CD4-positive, alpha-beta T cell (primary cell): ENCODE measurements at regions not wholly inside any gene's neighbourhood (a gene's known extent, or its start where the extent isn't known, plus 50 kb on each side); places are given as distances from the start of the nearest gene placed in this dataset.

ENCODE experiments used
- ATAC-seq: fragments of 200-7000 bp; cut with Tn5 transposase; one replicate; pipeline ENCODE4 v1.10.0; 2022; ENCODE audit warnings: mild to moderate bottlenecking; ENCODE audit not compliant: poor library complexity
- CTCF ChIA-PET: fragments of 350-600 bp; sonication (Branson Sonifier 250); formaldehyde crosslinking; loops from one replicate; lab custom pipeline; 2021; ENCODE audit warnings: antibody characterized with exemption, inconsistent platforms; lab: Charles Lee
- POLR2A ChIA-PET: fragments of 350-600 bp; sonication (Branson Sonifier 250); formaldehyde crosslinking; loops from one replicate; lab custom pipeline; 2021; ENCODE audit warnings: antibody characterized with exemption, inconsistent platforms; lab: Charles Lee
- DNase-seq, 14 experiments: peaks; one replicate each; pipeline ENCODE4 v3.0.0-alpha.2; 2013 to 2020; ENCODE audit warnings: mixed read lengths in 2 of 14
- H3K27ac ChIP-seq, 2 donors: one replicate each; pipeline versions ENCODE4 v1.5.1 to v1.7.0; 2013; ENCODE audit warnings: low read length in 2 of 2, low read depth in 1 of 2, mild to moderate bottlenecking in 1 of 2
- H3K27me3 ChIP-seq, 2 experiments: 1 replicate in 1 of 2; 2 replicates in 1 of 2; pipeline versions ENCODE4 v1.6.1 to v1.7.0; 2013; ENCODE audit warnings: low read length in 2 of 2, control low read depth in 1 of 2, mild to moderate bottlenecking in 1 of 2, moderate library complexity in 1 of 2; ENCODE audit not compliant: insufficient read depth in 2 of 2, control insufficient read depth in 1 of 2
- H3K36me3 ChIP-seq: one replicate; pipeline ENCODE4 v1.6.1; 2013; ENCODE audit warnings: low read length, control low read depth; ENCODE audit not compliant: insufficient read depth
- H3K4me1 ChIP-seq: one replicate; pipeline ENCODE4 v1.6.1; 2013; ENCODE audit warnings: low read length, control low read depth; ENCODE audit not compliant: insufficient read depth
- H3K4me3 ChIP-seq: one replicate; pipeline ENCODE4 v1.5.1; 2013; ENCODE audit warnings: mild to moderate bottlenecking, low read length, moderate library complexity
- H3K9me3 ChIP-seq, 2 experiments: 1 replicate in 1 of 2; 2 replicates in 1 of 2; pipeline versions ENCODE4 v1.6.1 to v1.7.0; 2013; ENCODE audit warnings: low read length in 2 of 2, mild to moderate bottlenecking in 2 of 2, control low read depth in 1 of 2, moderate library complexity in 1 of 2; ENCODE audit not compliant: control insufficient read depth in 1 of 2, insufficient read depth in 1 of 2
- H3K27ac Mint-ChIP-seq: one replicate; pipeline ENCODE4 v1.8.0; 2020; ENCODE audit warnings: mixed read lengths
- H3K27me3 Mint-ChIP-seq: one replicate; pipeline ENCODE4 v1.8.0; 2021; ENCODE audit warnings: mixed read lengths
- H3K36me3 Mint-ChIP-seq: one replicate; pipeline ENCODE4 v1.8.0; 2021; ENCODE audit warnings: low read depth, mixed read lengths
- H3K4me1 Mint-ChIP-seq: one replicate; pipeline ENCODE4 v1.8.0; 2021; ENCODE audit warnings: low read depth, mixed read lengths
- H3K4me3 Mint-ChIP-seq: one replicate; pipeline ENCODE4 v1.8.0; 2020; ENCODE audit warnings: mild to moderate bottlenecking, mixed read lengths
- H3K9me3 Mint-ChIP-seq: one replicate; pipeline ENCODE4 v1.8.0; 2020; ENCODE audit warnings: mixed read lengths
- intact Hi-C, 2 experiments: fragments of 100-400 bp; cut with DNase I in 1 of 2; cut with micrococcal nuclease in 1 of 2; formaldehyde crosslinking; loops; one replicate each; pipeline versions ENCODE4 v1.15.1 to v1.9.0; 2023 to 2025; cut with DNase I, micrococcal nuclease
- TF ChIP-seq, protein P1 (sequence below): fragments of 200-600 bp; IDR thresholded peaks from one replicate; pipeline ENCODE4 v1.8.0; 2022; ENCODE audit warnings: antibody characterized with exemption, mild to moderate bottlenecking

DNA sequence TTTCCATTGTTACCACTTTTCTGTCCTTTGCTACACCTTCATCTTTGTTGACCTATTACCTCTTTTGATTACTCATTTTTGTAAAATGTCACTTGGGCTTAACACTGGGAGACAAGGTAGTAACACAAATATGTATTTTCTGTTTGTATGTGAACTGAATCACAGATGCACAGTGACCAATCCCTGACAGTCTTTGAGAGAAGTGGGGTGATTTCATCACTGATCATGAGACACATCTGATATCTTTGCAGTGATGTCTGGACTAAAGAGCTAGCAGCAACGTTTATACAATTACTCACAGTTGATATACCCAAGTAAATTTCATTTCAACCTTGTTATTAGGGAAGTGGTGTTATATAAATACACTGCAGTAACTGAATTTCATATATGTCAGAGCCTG is 1397.4 kb upstream of the SPRY2 start:
- Histone ChIP-seq H3K27ac (no peak overlapping the region), H3K4me1 (no peaks in the 10 kb centered on the region), H3K27me3 (no peaks in the 10 kb centered on the region), H3K9me3 (peaks cover 0 to 3% of the 10 kb centered on the region in 2 experiments), H3K36me3 (no peaks in the 10 kb centered on the region), H3K4me3 (no peak overlapping the region)
- ChIA-PET CTCF (no interaction called here), POLR2A (no interaction called here)
- H3K36me3 Mint-ChIP-seq: no peaks in the 10 kb centered on the region
- no peak overlapping the region for H3K4me3 Mint-ChIP-seq
- intact Hi-C loops: no loop called here
- TF ChIP-seq, protein P1, sequence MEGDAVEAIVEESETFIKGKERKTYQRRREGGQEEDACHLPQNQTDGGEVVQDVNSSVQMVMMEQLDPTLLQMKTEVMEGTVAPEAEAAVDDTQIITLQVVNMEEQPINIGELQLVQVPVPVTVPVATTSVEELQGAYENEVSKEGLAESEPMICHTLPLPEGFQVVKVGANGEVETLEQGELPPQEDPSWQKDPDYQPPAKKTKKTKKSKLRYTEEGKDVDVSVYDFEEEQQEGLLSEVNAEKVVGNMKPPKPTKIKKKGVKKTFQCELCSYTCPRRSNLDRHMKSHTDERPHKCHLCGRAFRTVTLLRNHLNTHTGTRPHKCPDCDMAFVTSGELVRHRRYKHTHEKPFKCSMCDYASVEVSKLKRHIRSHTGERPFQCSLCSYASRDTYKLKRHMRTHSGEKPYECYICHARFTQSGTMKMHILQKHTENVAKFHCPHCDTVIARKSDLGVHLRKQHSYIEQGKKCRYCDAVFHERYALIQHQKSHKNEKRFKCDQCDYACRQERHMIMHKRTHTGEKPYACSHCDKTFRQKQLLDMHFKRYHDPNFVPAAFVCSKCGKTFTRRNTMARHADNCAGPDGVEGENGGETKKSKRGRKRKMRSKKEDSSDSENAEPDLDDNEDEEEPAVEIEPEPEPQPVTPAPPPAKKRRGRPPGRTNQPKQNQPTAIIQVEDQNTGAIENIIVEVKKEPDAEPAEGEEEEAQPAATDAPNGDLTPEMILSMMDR: no peak
- DNase-seq (no peak), ATAC-seq (no peak)
- H3K9me3 Mint-ChIP-seq: peaks cover 17% of the 10 kb centered on the region
- H3K4me1 Mint-ChIP-seq: no peaks in the 10 kb centered on the region
- no peak overlapping the region for H3K27ac Mint-ChIP-seq
- H3K27me3 Mint-ChIP-seq: no peaks in the 10 kb centered on the region

DNA sequence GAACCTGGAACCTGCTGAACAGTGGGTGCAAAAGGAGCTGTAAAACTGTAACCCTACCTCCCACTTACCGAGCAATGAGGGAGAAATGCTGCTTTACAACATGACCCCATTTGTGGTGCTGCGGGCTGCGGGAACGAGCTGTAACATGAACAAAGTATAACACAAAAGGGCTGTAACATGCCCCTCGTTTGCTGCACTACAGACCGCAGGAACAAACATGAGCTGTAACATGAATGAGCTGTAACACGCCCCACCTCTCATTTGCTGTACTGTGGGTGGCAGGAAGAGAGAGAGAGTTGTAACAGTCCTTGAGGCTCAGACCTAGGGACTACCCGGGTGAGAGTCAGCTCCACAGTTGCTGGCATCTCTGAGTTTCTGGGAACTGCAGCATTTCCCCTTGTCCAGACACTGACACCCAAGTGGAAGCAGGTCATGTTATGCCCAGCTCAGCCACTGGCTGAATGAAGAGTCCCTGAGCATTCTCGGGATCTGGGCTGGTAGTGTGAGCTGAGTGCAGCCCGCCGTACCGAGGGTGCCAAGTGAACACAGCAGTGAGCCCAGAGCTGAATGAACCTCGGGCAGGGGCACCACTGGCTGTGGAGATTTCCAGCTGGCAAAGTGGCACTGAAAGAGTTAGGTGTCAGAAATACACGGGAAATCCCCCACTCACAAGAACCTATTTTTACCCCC is 1385.3 kb upstream of the SPRY2 start:
- Mint-ChIP-seq H3K9me3 (peaks cover 7% of the 10 kb centered on the region), H3K36me3 (no peaks in the 10 kb centered on the region), H3K27me3 (no peaks in the 10 kb centered on the region), H3K4me3 (no peak overlapping the region), H3K4me1 (no peaks in the 10 kb centered on the region), H3K27ac (no peak overlapping the region)
- TF ChIP-seq, protein P1: no peak
- Histone ChIP-seq H3K27ac (no peak overlapping the region), H3K9me3 (peaks cover 0 to 19% of the 10 kb centered on the region in 2 experiments), H3K27me3 (no peaks in the 10 kb centered on the region), H3K36me3 (no peaks in the 10 kb centered on the region), H3K4me1 (no peaks in the 10 kb centered on the region), H3K4me3 (no peak overlapping the region)
- no peak for ATAC-seq
- intact Hi-C loops: no loop called here
- DNase-seq: no peak
- ChIA-PET POLR2A (no interaction called here), CTCF (no interaction called here)

DNA sequence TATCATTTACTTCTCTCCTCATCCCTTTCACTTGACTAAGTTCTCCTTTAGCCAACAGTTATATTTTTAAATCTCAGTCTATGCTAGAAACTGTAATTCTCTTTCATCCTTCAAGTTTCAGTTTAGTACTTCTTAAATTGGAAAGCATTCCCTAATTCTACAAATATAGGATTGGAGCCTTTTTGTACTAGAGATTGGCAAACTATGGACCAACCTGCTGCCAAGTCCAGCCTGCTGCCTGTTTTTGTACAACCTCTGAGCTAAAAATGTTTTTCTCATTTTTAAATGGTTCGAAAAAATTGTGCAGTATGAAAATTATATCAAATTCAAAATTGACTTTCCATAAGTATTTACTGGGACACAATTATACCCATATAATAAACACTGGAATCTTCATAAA is 1381.5 kb upstream of the SPRY2 start:
- Histone ChIP-seq H3K9me3 (peaks cover 0 to 14% of the 10 kb centered on the region in 2 experiments), H3K36me3 (no peaks in the 10 kb centered on the region), H3K4me1 (no peaks in the 10 kb centered on the region), H3K4me3 (no peak overlapping the region), H3K27ac (no peak overlapping the region), H3K27me3 (no peaks in the 10 kb centered on the region)
- ChIA-PET CTCF (no interaction called here), POLR2A (no interaction called here)
- Mint-ChIP-seq H3K27ac (no peak overlapping the region), H3K4me1 (no peaks in the 10 kb centered on the region), H3K27me3 (no peaks in the 10 kb centered on the region), H3K9me3 (peaks cover 10% of the 10 kb centered on the region), H3K4me3 (no peak overlapping the region), H3K36me3 (no peaks in the 10 kb centered on the region)
- no peak for ATAC-seq
- no peak for DNase-seq
- intact Hi-C loops: no loop called here
- TF ChIP-seq, protein P1: no peak
